ENCODE measurements at regions not wholly inside any gene's neighbourhood (a gene's known extent, or its start where the extent isn't known, plus 50 kb on each side); places are given as distances from the start of the nearest gene placed in this dataset.
"Not testable (repeated sequence)": the region's sequence is repeated elsewhere in the genome, so short reads cannot be mapped to it uniquely, and the experiment has no call there.

GRCh38 chr15:87680208-87680607 lies 576.3 kb downstream of the NTRK3 start:
- Mint-ChIP-seq H3K9me3 (peaks cover 16% of the 10 kb centered on the region), H3K4me1 (no peaks in the 10 kb centered on the region), H3K27ac (ENCODE audit: low read depth) (no peak overlapping the region), H3K36me3 (ENCODE audit: insufficient read depth) (peaks cover 1% of the 10 kb centered on the region), H3K4me3 (no peak overlapping the region), H3K27me3 (no peaks in the 10 kb centered on the region)
- DNase-seq (ENCODE audit: low spot score in 2 of 2) (no peak), ATAC-seq (replicated peaks; ENCODE audit: extremely low read depth, poor library complexity, severe bottlenecking) (no peak)

- H3K4me3 Mint-ChIP-seq, result no peak overlapping the region
- peaks cover 26% of the 10 kb centered on the region for H3K27me3 Mint-ChIP-seq
- H3K27ac Mint-ChIP-seq (ENCODE audit: low read depth), result no peak overlapping the region
- peaks cover 26% of the 10 kb centered on the region for H3K9me3 Mint-ChIP-seq
- DNase-seq (ENCODE audit: low spot score in 2 of 2) (no peak), ATAC-seq (replicated peaks; ENCODE audit: extremely low read depth, poor library complexity, severe bottlenecking) (no peak)
- no peaks in the 10 kb centered on the region for H3K4me1 Mint-ChIP-seq
- H3K36me3 Mint-ChIP-seq (ENCODE audit: insufficient read depth), result no peaks in the 10 kb centered on the region
Observed at GRCh38 chr15:87675271-87675670, 581.3 kb downstream of the NTRK3 start.

GRCh38 chr15:87672309-87673288 lies 583.9 kb downstream of the NTRK3 start:
- H3K4me1 Mint-ChIP-seq, result no peaks in the 10 kb centered on the region
- DNase-seq (ENCODE audit: low spot score in 2 of 2) (no peak), ATAC-seq (replicated peaks; ENCODE audit: extremely low read depth, poor library complexity, severe bottlenecking) (no peak)
- H3K27me3 Mint-ChIP-seq, result peaks cover 26% of the 10 kb centered on the region
- H3K27ac Mint-ChIP-seq (ENCODE audit: low read depth), result no peak overlapping the region
- H3K9me3 Mint-ChIP-seq, result peaks cover 23% of the 10 kb centered on the region
- no peaks in the 10 kb centered on the region for H3K36me3 Mint-ChIP-seq (ENCODE audit: insufficient read depth)
- H3K4me3 Mint-ChIP-seq, result no peak overlapping the region

DNA sequence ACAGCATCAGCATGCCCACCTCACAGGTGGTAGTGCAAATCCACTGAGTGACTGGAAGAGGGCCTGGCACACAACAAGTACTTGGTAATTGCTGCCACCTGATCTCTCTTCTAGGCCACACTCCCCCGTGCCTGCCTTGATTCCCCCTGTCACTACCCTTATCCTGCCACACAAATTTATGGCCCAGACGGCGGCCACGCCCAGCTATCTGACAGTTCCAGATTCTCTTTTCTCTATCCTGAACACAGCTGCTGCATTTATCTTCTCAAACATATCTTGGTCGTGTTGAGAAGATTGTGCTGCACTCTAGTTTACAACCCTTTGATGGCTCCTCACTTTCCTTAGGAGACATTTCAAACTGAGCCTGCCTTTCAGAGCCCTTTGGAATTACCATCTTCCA lies 585.2 kb downstream of the NTRK3 start:
- Mint-ChIP-seq H3K27me3 (peaks cover 26% of the 10 kb centered on the region), H3K27ac (ENCODE audit: low read depth) (no peak overlapping the region), H3K9me3 (peaks cover 20% of the 10 kb centered on the region), H3K4me3 (no peak overlapping the region), H3K36me3 (ENCODE audit: insufficient read depth) (no peaks in the 10 kb centered on the region), H3K4me1 (no peaks in the 10 kb centered on the region)
- no peak for ATAC-seq (replicated peaks; ENCODE audit: extremely low read depth, poor library complexity, severe bottlenecking)
- no peak for DNase-seq (ENCODE audit: low spot score in 2 of 2)

DNA sequence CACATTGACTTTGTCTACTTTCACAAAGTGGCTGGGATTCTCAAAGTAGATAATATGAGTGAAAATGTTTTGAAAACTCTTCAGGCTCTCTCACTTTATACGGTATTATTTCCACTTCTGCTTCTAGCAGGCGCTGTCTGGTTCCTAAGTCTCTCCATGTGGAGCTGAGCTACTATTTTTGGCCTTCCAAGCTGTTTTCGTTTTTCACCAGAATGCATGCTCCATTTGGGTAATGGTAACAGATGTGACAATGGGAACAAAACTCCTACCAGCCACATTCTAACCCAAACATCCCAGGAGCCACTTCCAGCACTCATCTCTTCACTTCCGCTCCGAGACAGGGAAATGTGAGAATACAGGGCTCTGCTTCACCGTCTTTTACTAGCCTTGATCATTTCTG lies 586.7 kb downstream of the NTRK3 start:
- no peak overlapping the region for H3K27ac Mint-ChIP-seq (ENCODE audit: low read depth)
- H3K4me3 Mint-ChIP-seq, result no peak overlapping the region
- ATAC-seq (replicated peaks; ENCODE audit: extremely low read depth, poor library complexity, severe bottlenecking), result no peak
- peaks cover 26% of the 10 kb centered on the region for H3K27me3 Mint-ChIP-seq
- no peaks in the 10 kb centered on the region for H3K4me1 Mint-ChIP-seq
- no peaks in the 10 kb centered on the region for H3K36me3 Mint-ChIP-seq (ENCODE audit: insufficient read depth)
- DNase-seq (ENCODE audit: low spot score in 2 of 2), result no peak
- peaks cover 20% of the 10 kb centered on the region for H3K9me3 Mint-ChIP-seq

DNA sequence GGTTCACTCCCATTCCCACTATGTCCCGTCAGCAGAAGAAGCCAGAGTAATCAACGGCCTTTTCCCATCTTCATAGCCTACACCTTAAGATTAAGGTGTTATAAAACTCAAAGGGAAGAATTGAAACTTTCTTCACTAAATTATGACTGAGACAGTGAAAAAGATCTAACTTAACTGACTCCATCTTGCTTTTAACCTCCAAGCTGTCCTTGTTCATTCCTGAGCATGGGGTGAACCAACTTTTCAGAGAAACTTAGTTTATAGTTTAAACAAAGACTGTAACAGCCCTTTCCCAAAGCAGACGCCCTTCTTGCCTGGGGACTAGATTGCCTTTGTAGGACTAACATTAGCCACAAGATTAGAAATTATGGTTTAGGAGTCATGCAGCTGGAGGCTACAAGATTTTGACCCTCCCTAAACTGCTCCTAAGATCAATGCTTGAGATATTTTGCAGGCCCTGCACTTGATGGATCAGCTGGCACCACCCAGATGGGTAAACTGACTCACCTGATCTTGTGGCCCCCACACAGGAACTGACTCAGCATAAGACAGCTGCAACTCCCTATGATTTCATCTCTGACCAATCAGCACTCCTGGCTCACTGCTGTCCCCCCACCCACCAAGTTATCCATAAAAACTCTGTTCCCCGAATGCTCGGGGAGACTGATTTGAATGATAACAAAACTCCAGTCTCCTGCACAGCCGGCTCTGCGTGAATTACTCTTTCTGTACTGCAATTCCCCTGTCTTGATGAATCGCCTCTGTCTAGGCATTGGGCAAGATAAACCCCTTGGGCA lies 587.6 kb downstream of the NTRK3 start:
- not testable (repeated sequence) for H3K4me3 Mint-ChIP-seq; ATAC-seq (replicated peaks; ENCODE audit: extremely low read depth, poor library complexity, severe bottlenecking); H3K27ac Mint-ChIP-seq (ENCODE audit: low read depth); H3K36me3 Mint-ChIP-seq (ENCODE audit: insufficient read depth); H3K4me1 Mint-ChIP-seq; DNase-seq (ENCODE audit: low spot score in 2 of 2)
- peaks cover 26% of the 10 kb centered on the region for H3K27me3 Mint-ChIP-seq
- H3K9me3 Mint-ChIP-seq, result peaks cover 17% of the 10 kb centered on the region

- DNase-seq (ENCODE audit: low spot score in 2 of 2) (no peak), ATAC-seq (replicated peaks; ENCODE audit: extremely low read depth, poor library complexity, severe bottlenecking) (no peak)
- H3K27me3 Mint-ChIP-seq, result peaks cover 19% of the 10 kb centered on the region
- no peaks in the 10 kb centered on the region for H3K36me3 Mint-ChIP-seq (ENCODE audit: insufficient read depth)
- H3K9me3 Mint-ChIP-seq, result peaks cover 18% of the 10 kb centered on the region
- no peaks in the 10 kb centered on the region for H3K4me1 Mint-ChIP-seq
- no peak overlapping the region for H3K27ac Mint-ChIP-seq (ENCODE audit: low read depth)
- no peak overlapping the region for H3K4me3 Mint-ChIP-seq
Observed at GRCh38 chr15:87667643-87668042, 588.9 kb downstream of the NTRK3 start.

- no peak for ATAC-seq (replicated peaks; ENCODE audit: extremely low read depth, poor library complexity, severe bottlenecking)
- Mint-ChIP-seq H3K27me3 (no peaks in the 10 kb centered on the region), H3K36me3 (ENCODE audit: insufficient read depth) (peaks cover 2% of the 10 kb centered on the region), H3K9me3 (peaks cover 8% of the 10 kb centered on the region), H3K27ac (ENCODE audit: low read depth) (no peak overlapping the region), H3K4me3 (no peak overlapping the region), H3K4me1 (no peaks in the 10 kb centered on the region)
- DNase-seq (ENCODE audit: low spot score in 2 of 2), result no peak
Observed at GRCh38 chr15:87662575-87662974, 594.0 kb downstream of the NTRK3 start.

DNA sequence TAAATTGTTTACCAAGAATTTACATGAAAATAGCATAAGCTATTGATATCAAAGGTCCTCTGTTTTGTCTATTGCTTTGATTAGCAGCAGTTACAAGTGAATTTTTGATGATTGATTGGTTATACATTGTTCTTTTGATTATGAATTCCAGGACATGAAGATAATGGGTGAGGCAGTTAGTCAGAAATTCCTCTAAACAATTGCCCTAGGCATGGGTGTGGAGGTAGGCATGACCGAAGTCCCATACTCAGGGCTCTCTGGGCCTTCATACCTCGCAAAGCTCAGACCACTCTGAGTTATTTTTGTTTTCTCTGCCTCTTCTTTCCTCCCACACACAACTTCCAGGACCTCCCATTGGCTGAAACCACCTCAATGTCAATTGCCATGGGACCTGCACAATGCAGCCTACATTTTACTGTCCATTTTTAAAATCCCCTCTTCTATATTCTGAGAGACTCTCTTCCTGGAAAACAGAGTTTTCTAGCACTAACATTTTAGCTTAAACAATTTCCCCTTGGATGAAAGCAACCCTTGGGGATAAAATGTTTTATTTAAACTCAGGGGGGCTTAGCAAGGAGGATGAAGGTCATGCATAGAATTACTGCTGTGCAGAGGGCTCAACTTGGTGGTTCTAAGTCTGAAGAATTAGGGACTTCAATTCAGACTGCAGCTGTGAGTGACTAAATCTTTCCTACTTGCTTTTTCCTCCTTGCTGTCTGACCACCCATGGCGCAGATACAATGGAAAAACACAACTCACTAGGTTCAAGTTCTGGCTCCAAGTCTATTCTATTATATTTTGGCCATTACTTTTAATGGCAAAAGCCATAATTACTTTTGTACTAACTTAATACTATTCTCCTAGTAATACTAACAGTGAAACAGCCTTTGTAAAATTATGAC lies 594.8 kb downstream of the NTRK3 start:
- Mint-ChIP-seq H3K27me3 (no peaks in the 10 kb centered on the region), H3K4me3 (no peak overlapping the region), H3K36me3 (ENCODE audit: insufficient read depth) (peaks cover 2% of the 10 kb centered on the region), H3K9me3 (peaks cover 8% of the 10 kb centered on the region), H3K27ac (ENCODE audit: low read depth) (no peak overlapping the region), H3K4me1 (no peaks in the 10 kb centered on the region)
- DNase-seq (ENCODE audit: low spot score in 2 of 2) (no peak), ATAC-seq (replicated peaks; ENCODE audit: extremely low read depth, poor library complexity, severe bottlenecking) (no peak)

- no peak for DNase-seq (ENCODE audit: low spot score in 2 of 2)
- Mint-ChIP-seq H3K27ac (ENCODE audit: low read depth) (no peak overlapping the region), H3K27me3 (no peaks in the 10 kb centered on the region), H3K9me3 (peaks cover 8% of the 10 kb centered on the region), H3K4me1 (no peaks in the 10 kb centered on the region), H3K36me3 (ENCODE audit: insufficient read depth) (peaks cover 2% of the 10 kb centered on the region), H3K4me3 (no peak overlapping the region)
- ATAC-seq (replicated peaks; ENCODE audit: extremely low read depth, poor library complexity, severe bottlenecking), result no peak
Observed at GRCh38 chr15:87660251-87661129, 596.0 kb downstream of the NTRK3 start.

- no peak overlapping the region for H3K27ac Mint-ChIP-seq (ENCODE audit: low read depth)
- no peak overlapping the region for H3K4me3 Mint-ChIP-seq
- no peak for ATAC-seq (replicated peaks; ENCODE audit: extremely low read depth, poor library complexity, severe bottlenecking)
- no peaks in the 10 kb centered on the region for H3K4me1 Mint-ChIP-seq
- no peaks in the 10 kb centered on the region for H3K36me3 Mint-ChIP-seq (ENCODE audit: insufficient read depth)
- no peaks in the 10 kb centered on the region for H3K27me3 Mint-ChIP-seq
- peaks cover 5% of the 10 kb centered on the region for H3K9me3 Mint-ChIP-seq
- no peak for DNase-seq (ENCODE audit: low spot score in 2 of 2)
Observed at GRCh38 chr15:87656372-87656771, 600.2 kb downstream of the NTRK3 start.
